PC-9 (cell line): ENCODE measurements at regions not wholly inside any gene's neighbourhood (a gene's known extent, or its start where the extent isn't known, plus 50 kb on each side); places are given as distances from the start of the nearest gene placed in this dataset.

Experiments used
- BruUV-seq: library from RNA; stranded (reverse); fragments of 400-500 nt; replicated peaks from 2 replicates; lab custom pipeline; 2021; lab: Mats Ljungman, UMichigan
- CTCF ChIA-PET: fragments of 300-600 bp; sonication (Branson Sonifier 250); formaldehyde crosslinking; loops from one replicate; lab custom pipeline; 2022; ENCODE audit warnings: antibody characterized with exemption; lab: Charles Lee
- POLR2A ChIA-PET: fragments of 300-600 bp; sonication (Branson Sonifier 250); formaldehyde crosslinking; loops from one replicate; lab custom pipeline; 2022; ENCODE audit warnings: antibody characterized with exemption; ENCODE audit not compliant: unreplicated experiment; lab: Charles Lee
- DNase-seq, 2 experiments: peaks; one replicate each; pipeline versions ENCODE4 v3.0.0 to v3.0.0-alpha.2; 2015 to 2022; ENCODE audit warnings: mixed read lengths in 1 of 2
- H2AFZ ChIP-seq: fragments of 200-600 bp; sonication (generic); 2 replicates; pipeline ENCODE4 v1.8.1; 2017; ENCODE audit warnings: antibody characterized with exemption
- H3F3A ChIP-seq: fragments of 200-600 bp; sonication (generic); 2 replicates; pipeline ENCODE4 v1.8.1; 2017; ENCODE audit warnings: antibody characterized with exemption, mild to moderate bottlenecking, low read depth; ENCODE audit not compliant: insufficient read depth
- H3K27ac ChIP-seq: fragments of 200-600 bp; sonication (generic); 2 replicates; pipeline ENCODE4 v1.6.1; 2016; ENCODE audit warnings: mixed run types
- H3K27me3 ChIP-seq: fragments of 200-600 bp; sonication (generic); 2 replicates; pipeline ENCODE4 v1.6.1; 2016; ENCODE audit warnings: low read depth, mixed run types; ENCODE audit not compliant: insufficient read depth
- H3K36me3 ChIP-seq: fragments of 200-600 bp; sonication (generic); 2 replicates; pipeline ENCODE4 v1.6.1; 2016; ENCODE audit warnings: low read depth, mixed run types
- H3K4me1 ChIP-seq: fragments of 200-600 bp; sonication (generic); replicated peaks from 2 replicates; pipeline ENCODE4 v1.6.1; 2016; ENCODE audit warnings: mixed run types; ENCODE audit not compliant: insufficient read depth
- H3K4me2 ChIP-seq: fragments of 200-600 bp; sonication (generic); 2 replicates; pipeline ENCODE4 v1.6.1; 2017; ENCODE audit warnings: mixed run types
- H3K4me3 ChIP-seq: fragments of 200-600 bp; sonication (generic); 2 replicates; pipeline ENCODE4 v1.6.1; 2016; ENCODE audit warnings: mixed run types
- H3K79me2 ChIP-seq: fragments of 200-600 bp; sonication (generic); 2 replicates; pipeline ENCODE4 v1.6.1; 2017; ENCODE audit warnings: low read depth, mixed run types
- H3K9me2 ChIP-seq: fragments of 200-600 bp; sonication (generic); 2 replicates; pipeline ENCODE4 v1.8.1; 2017; ENCODE audit warnings: mild to moderate bottlenecking; ENCODE audit not compliant: insufficient read depth
- H3K9me3 ChIP-seq: fragments of 200-600 bp; sonication (generic); 2 replicates; pipeline ENCODE4 v1.8.1; 2016; ENCODE audit warnings: low read depth; ENCODE audit not compliant: insufficient read depth
- H4K20me1 ChIP-seq: fragments of 200-600 bp; sonication (generic); 2 replicates; pipeline ENCODE4 v1.8.1; 2017; ENCODE audit not compliant: insufficient read depth
- EZH2 ChIP-seq: fragments of 200-600 bp; sonication (generic); IDR thresholded peaks from 2 replicates; pipeline ENCODE4 v1.8.0; 2017; ENCODE audit warnings: antibody characterized with exemption, low read depth
- intact Hi-C: fragments of 100-400 bp; cut with micrococcal nuclease; formaldehyde crosslinking; loops from one replicate; pipeline ENCODE4 v1.10.0; 2022; ENCODE audit not compliant: unreplicated experiment
- TF ChIP-seq, protein P1 (sequence below): fragments of 200-600 bp; sonication (generic); conservative IDR thresholded peaks from 2 replicates; pipeline ENCODE4 v1.6.1; 2017; ENCODE audit warnings: mixed run types, antibody characterized with exemption, mild to moderate bottlenecking, moderate library complexity

DNA sequence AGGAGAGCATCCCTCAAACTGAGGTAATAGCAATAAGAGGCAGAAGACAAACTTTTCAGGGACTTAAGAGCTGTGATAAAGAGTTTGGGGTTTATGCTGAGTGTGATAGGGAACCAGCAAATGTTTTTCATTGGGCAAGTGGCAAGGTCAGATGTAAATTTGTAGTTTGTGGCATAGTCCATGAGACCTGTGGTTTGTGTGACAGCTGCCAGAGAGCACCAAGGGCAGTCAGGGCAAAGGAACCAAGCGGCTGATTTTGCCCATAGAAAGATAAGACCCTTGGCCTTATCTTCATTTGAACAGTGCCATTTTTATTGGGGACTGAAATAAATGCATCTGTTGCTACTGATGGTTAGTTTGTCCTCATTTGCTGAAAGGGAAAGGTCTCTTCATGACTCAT is 220.3 kb downstream of the LRRN1 start:
- no TSS peak for BruUV-seq
- H3K4me2 ChIP-seq = no peak overlapping the region
- H3K4me3 ChIP-seq = no peak overlapping the region
- no peaks in the 10 kb centered on the region for H3K9me3 ChIP-seq
- TF ChIP-seq EZH2 = no peak
- TF ChIP-seq, protein P1, sequence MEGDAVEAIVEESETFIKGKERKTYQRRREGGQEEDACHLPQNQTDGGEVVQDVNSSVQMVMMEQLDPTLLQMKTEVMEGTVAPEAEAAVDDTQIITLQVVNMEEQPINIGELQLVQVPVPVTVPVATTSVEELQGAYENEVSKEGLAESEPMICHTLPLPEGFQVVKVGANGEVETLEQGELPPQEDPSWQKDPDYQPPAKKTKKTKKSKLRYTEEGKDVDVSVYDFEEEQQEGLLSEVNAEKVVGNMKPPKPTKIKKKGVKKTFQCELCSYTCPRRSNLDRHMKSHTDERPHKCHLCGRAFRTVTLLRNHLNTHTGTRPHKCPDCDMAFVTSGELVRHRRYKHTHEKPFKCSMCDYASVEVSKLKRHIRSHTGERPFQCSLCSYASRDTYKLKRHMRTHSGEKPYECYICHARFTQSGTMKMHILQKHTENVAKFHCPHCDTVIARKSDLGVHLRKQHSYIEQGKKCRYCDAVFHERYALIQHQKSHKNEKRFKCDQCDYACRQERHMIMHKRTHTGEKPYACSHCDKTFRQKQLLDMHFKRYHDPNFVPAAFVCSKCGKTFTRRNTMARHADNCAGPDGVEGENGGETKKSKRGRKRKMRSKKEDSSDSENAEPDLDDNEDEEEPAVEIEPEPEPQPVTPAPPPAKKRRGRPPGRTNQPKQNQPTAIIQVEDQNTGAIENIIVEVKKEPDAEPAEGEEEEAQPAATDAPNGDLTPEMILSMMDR = no peak
- H3K9me2 ChIP-seq = no peaks in the 10 kb centered on the region
- H3K27ac ChIP-seq = no peak overlapping the region
- DNase-seq = no peak
- intact Hi-C loops = no loop called here
- H4K20me1 ChIP-seq = no peaks in the 10 kb centered on the region
- H2AFZ ChIP-seq = no peak overlapping the region
- POLR2A ChIA-PET = no interaction called here
- CTCF ChIA-PET = no interaction called here
- no peaks in the 10 kb centered on the region for H3K27me3 ChIP-seq
- H3K4me1 ChIP-seq = no peaks in the 10 kb centered on the region
- H3F3A ChIP-seq = no peaks in the 10 kb centered on the region
- no peaks in the 10 kb centered on the region for H3K36me3 ChIP-seq
- no peaks in the 10 kb centered on the region for H3K79me2 ChIP-seq

DNA sequence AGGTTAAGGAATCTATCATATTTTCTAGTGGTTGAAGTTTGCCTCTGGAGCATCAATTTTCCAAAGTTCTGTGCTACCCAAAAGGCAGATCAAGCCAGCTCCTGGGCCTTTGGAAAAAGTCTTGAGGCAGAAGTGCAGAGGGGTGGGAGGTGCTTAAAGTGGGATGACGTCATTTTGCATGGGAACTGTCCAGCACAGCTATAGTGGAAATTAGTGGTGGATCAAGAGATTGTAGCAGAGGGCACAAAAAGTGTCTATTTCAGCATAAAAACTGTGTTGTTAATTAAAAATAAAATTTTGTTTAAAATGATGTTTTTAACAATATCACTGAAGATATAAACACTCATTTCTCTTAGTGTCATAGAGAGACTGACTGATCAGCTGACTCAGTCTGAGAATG is 221.9 kb downstream of the LRRN1 start:
- Histone ChIP-seq H3K9me2 (no peaks in the 10 kb centered on the region), H3F3A (no peaks in the 10 kb centered on the region), H3K36me3 (no peaks in the 10 kb centered on the region), H2AFZ (no peak overlapping the region), H3K9me3 (no peaks in the 10 kb centered on the region), H3K4me3 (no peak overlapping the region), H3K27me3 (no peaks in the 10 kb centered on the region), H3K79me2 (no peaks in the 10 kb centered on the region), H3K27ac (no peak overlapping the region), H3K4me2 (no peak overlapping the region), H4K20me1 (no peaks in the 10 kb centered on the region), H3K4me1 (no peaks in the 10 kb centered on the region)
- TF ChIP-seq, protein P1 = no peak
- no peak for TF ChIP-seq EZH2
- DNase-seq = no peak
- BruUV-seq = no TSS peak
- POLR2A ChIA-PET = no interaction called here
- CTCF ChIA-PET = no interaction called here
- intact Hi-C loops = no loop called here

DNA sequence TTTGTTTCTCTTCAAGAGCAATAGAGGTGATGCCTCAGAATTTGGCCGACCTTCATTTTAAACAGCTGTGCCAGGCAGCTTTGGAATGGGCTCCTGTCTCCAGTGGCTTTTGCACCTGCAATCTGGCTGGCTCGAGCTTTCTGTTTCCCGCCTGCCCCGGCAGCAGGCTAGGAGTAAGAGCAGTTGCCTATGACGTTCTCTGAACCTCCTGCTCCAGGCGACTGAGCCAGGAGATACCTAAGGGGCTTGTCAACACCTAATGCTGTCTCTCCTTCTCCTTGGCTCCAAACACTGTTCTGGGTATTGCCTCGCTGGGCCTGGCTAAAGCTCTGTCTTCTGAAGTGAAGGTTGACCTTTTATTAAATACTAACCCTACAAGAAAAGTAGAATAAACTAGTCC is 229.9 kb downstream of the LRRN1 start:
- Histone ChIP-seq H3K4me3 (no peak overlapping the region), H2AFZ (no peak overlapping the region), H3K79me2 (no peaks in the 10 kb centered on the region), H3K4me2 (no peak overlapping the region), H3K36me3 (no peaks in the 10 kb centered on the region), H3K9me2 (no peaks in the 10 kb centered on the region), H3K27me3 (no peaks in the 10 kb centered on the region), H3K27ac (no peak overlapping the region), H3F3A (no peaks in the 10 kb centered on the region), H4K20me1 (no peaks in the 10 kb centered on the region), H3K9me3 (no peaks in the 10 kb centered on the region), H3K4me1 (no peaks in the 10 kb centered on the region)
- intact Hi-C loops = no loop called here
- TF ChIP-seq, protein P1 = no peak
- TF ChIP-seq EZH2 = no peak
- ChIA-PET CTCF (no interaction called here), POLR2A (no interaction called here)
- no TSS peak for BruUV-seq
- no peak for DNase-seq
